ENCODE measurements at regions not wholly inside any gene's neighbourhood (a gene's known extent, or its start where the extent isn't known, plus 50 kb on each side); places are given as distances from the start of the nearest gene placed in this dataset.

GRCh38 chr2:62383846-62384245, 122.1 kb downstream of the TMEM17 start:
- H3K36me3 ChIP-seq, result no peaks in the 10 kb centered on the region
- H3K4me1 ChIP-seq, result no peaks in the 10 kb centered on the region
- no peak overlapping the region for H3K27ac ChIP-seq
- H3K27me3 ChIP-seq, result no peaks in the 10 kb centered on the region
- TF ChIP-seq POLR2A (IDR thresholded peaks at IDR 0.05), result no peak
- TF ChIP-seq EP300 (IDR thresholded peaks at IDR 0.05), result no peak
- TF ChIP-seq, protein P1, sequence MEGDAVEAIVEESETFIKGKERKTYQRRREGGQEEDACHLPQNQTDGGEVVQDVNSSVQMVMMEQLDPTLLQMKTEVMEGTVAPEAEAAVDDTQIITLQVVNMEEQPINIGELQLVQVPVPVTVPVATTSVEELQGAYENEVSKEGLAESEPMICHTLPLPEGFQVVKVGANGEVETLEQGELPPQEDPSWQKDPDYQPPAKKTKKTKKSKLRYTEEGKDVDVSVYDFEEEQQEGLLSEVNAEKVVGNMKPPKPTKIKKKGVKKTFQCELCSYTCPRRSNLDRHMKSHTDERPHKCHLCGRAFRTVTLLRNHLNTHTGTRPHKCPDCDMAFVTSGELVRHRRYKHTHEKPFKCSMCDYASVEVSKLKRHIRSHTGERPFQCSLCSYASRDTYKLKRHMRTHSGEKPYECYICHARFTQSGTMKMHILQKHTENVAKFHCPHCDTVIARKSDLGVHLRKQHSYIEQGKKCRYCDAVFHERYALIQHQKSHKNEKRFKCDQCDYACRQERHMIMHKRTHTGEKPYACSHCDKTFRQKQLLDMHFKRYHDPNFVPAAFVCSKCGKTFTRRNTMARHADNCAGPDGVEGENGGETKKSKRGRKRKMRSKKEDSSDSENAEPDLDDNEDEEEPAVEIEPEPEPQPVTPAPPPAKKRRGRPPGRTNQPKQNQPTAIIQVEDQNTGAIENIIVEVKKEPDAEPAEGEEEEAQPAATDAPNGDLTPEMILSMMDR (IDR thresholded peaks at IDR 0.05), result no peak
- no peak for DNase-seq (ENCODE audit: low spot score in 2 of 2)
- H3K9me3 ChIP-seq, result peaks cover 0 to 7% (median 0%) of the 10 kb centered on the region in 4 donors
- H3K4me3 ChIP-seq, result no peak overlapping the region
- 67 to 70% methylated on average over 5 of the region's 5 CpGs for WGBS, 2 donors

GRCh38 chr2:62382757-62383156, 123.2 kb downstream of the TMEM17 start:
- H3K27ac ChIP-seq, result no peak overlapping the region
- TF ChIP-seq POLR2A (IDR thresholded peaks at IDR 0.05) (no peak), EP300 (IDR thresholded peaks at IDR 0.05) (no peak)
- TF ChIP-seq, protein P1 (IDR thresholded peaks at IDR 0.05), result no peak
- H3K4me3 ChIP-seq, result no peak overlapping the region
- 70 to 83% methylated on average over 2 of the region's 2 CpGs for WGBS, 2 donors
- no peaks in the 10 kb centered on the region for H3K36me3 ChIP-seq
- no peak for DNase-seq (ENCODE audit: low spot score in 2 of 2)
- H3K4me1 ChIP-seq, result no peaks in the 10 kb centered on the region
- H3K27me3 ChIP-seq, result no peaks in the 10 kb centered on the region
- peaks cover 0 to 7% (median 0%) of the 10 kb centered on the region in 4 donors for H3K9me3 ChIP-seq

GRCh38 chr2:62382122-62382521, 123.9 kb downstream of the TMEM17 start:
- Histone ChIP-seq H3K36me3 (no peaks in the 10 kb centered on the region), H3K9me3 (peaks cover 0 to 7% (median 0%) of the 10 kb centered on the region in 4 donors), H3K4me3 (no peak overlapping the region), H3K4me1 (no peaks in the 10 kb centered on the region), H3K27ac (no peak overlapping the region), H3K27me3 (no peaks in the 10 kb centered on the region)
- WGBS, 2 donors, result 3 to 15% methylated on average over 2 of the region's 2 CpGs
- DNase-seq (ENCODE audit: low spot score in 2 of 2), result no peak
- TF ChIP-seq, protein P1 (IDR thresholded peaks at IDR 0.05), result no peak
- TF ChIP-seq EP300 (IDR thresholded peaks at IDR 0.05) (no peak), POLR2A (IDR thresholded peaks at IDR 0.05) (no peak)

DNA sequence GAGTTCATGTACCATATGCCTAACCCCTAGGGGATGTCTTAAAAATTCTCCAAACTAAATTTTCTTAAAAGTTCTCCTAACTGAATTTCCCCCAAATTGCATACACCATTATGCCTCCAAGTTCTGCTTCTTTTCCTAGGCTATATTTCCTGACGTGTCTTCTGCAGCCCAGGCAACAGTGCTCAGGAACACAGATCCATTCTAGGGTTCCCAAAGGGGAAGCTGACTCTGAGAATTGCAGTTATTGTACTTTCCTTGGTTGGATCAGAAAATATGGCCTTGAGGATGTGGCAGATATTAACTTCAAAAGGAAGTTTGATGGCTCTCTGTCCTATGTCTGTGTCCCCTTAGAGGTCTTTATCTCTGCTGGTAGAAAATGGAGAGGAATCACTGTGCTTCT, 124.3 kb downstream of the TMEM17 start:
- H3K27ac ChIP-seq, result no peak overlapping the region
- DNase-seq (ENCODE audit: low spot score in 2 of 2), result no peak
- no peak overlapping the region for H3K4me3 ChIP-seq
- no peaks in the 10 kb centered on the region for H3K27me3 ChIP-seq
- TF ChIP-seq, protein P1 (IDR thresholded peaks at IDR 0.05), result no peak
- no peak for TF ChIP-seq POLR2A (IDR thresholded peaks at IDR 0.05)
- TF ChIP-seq EP300 (IDR thresholded peaks at IDR 0.05), result no peak
- no peaks in the 10 kb centered on the region for H3K36me3 ChIP-seq
- H3K9me3 ChIP-seq, result peaks cover 0 to 7% (median 0%) of the 10 kb centered on the region in 4 donors
- 36 to 42% methylated on average over 1 of the region's 1 CpG for WGBS, 2 donors
- H3K4me1 ChIP-seq, result no peaks in the 10 kb centered on the region

GRCh38 chr2:62379566-62379965, 126.4 kb downstream of the TMEM17 start:
- no peaks in the 10 kb centered on the region for H3K27me3 ChIP-seq
- no peak for TF ChIP-seq POLR2A (IDR thresholded peaks at IDR 0.05)
- TF ChIP-seq, protein P1 (IDR thresholded peaks at IDR 0.05), result no peak
- TF ChIP-seq EP300 (IDR thresholded peaks at IDR 0.05), result no peak
- H3K9me3 ChIP-seq, result no peaks in the 10 kb centered on the region
- DNase-seq (ENCODE audit: low spot score in 2 of 2), result no peak
- no peak overlapping the region for H3K4me3 ChIP-seq
- H3K4me1 ChIP-seq, result no peaks in the 10 kb centered on the region
- 75 to 82% methylated on average over 2 of the region's 2 CpGs for WGBS, 2 donors
- H3K27ac ChIP-seq, result no peak overlapping the region
- H3K36me3 ChIP-seq, result no peaks in the 10 kb centered on the region

All from tibial nerve (tissue), 4 donors.